Nucleus accumbens (tissue), 56 donors: ENCODE measurements at regions not wholly inside any gene's neighbourhood (a gene's known extent, or its start where the extent isn't known, plus 50 kb on each side); places are given as distances from the start of the nearest gene placed in this dataset.

Experiments used
- DNase-seq, 56 donors: peaks; one replicate each; lab custom pipeline; 2025; lab: John Stamatoyannopoulos, UW

GRCh38 chr7:46448478-46448877 is 527.4 kb upstream of the IGFBP3 start:
- DNase-seq = no peak

- DNase-seq = no peak
These were observed 525.1 kb upstream of the IGFBP3 start for GRCh38 chr7:46446151-46446550.

- no peak for DNase-seq
These were observed 523.2 kb upstream of the IGFBP3 start for GRCh38 chr7:46444256-46444655.

GRCh38 chr7:46440186-46440585 is 519.1 kb upstream of the IGFBP3 start:
- DNase-seq = no peak

- DNase-seq = no peak
These were observed 511.6 kb upstream of the IGFBP3 start for GRCh38 chr7:46432708-46433107.

- DNase-seq = no peak
These were observed 507.2 kb upstream of the IGFBP3 start for GRCh38 chr7:46428295-46428694.

GRCh38 chr7:46424934-46425333 is 503.9 kb upstream of the IGFBP3 start:
- no peak for DNase-seq

- no peak for DNase-seq
These were observed 500.6 kb upstream of the IGFBP3 start for GRCh38 chr7:46421441-46422230.

- DNase-seq = no peak
These were observed 493.9 kb upstream of the IGFBP3 start for GRCh38 chr7:46414946-46415345.

- no peak for DNase-seq
These were observed 490.2 kb upstream of the IGFBP3 start for GRCh38 chr7:46411236-46411635.

GRCh38 chr7:46407125-46407524 is 486.1 kb upstream of the IGFBP3 start:
- no peak for DNase-seq

- DNase-seq = no peak
These were observed 476.5 kb upstream of the IGFBP3 start for GRCh38 chr7:46397591-46397990.

- peak in 10 of 56 donors; percentile 2 to 40 (median 18) for DNase-seq
These were observed 475.4 kb upstream of the IGFBP3 start for GRCh38 chr7:46396481-46396880.

- DNase-seq = no peak
These were observed 472.1 kb upstream of the IGFBP3 start for GRCh38 chr7:46393142-46393541.

GRCh38 chr7:46391231-46392201 is 470.4 kb upstream of the IGFBP3 start:
- DNase-seq = no peak

- DNase-seq = no peak
These were observed 469.0 kb upstream of the IGFBP3 start for GRCh38 chr7:46390042-46390441.

GRCh38 chr7:46389146-46389545 is 468.1 kb upstream of the IGFBP3 start:
- no peak for DNase-seq

- DNase-seq = no peak
These were observed 466.6 kb upstream of the IGFBP3 start for GRCh38 chr7:46387646-46388045.

- DNase-seq = no peak
These were observed 465.6 kb upstream of the IGFBP3 start for GRCh38 chr7:46386428-46387399.

- no peak for DNase-seq
These were observed 464.7 kb upstream of the IGFBP3 start for GRCh38 chr7:46385662-46386309.
